Esophagus muscularis mucosa (tissue), 4 donors: ENCODE measurements at regions not wholly inside any gene's neighbourhood (a gene's known extent, or its start where the extent isn't known, plus 50 kb on each side); places are given as distances from the start of the nearest gene placed in this dataset.

ENCODE experiments used
- DNase-seq: peaks from one replicate; pipeline ENCODE4 v3.0.0-alpha.2; 2017; ENCODE audit errors: extremely low spot score
- H3K27ac ChIP-seq, 4 donors: fragments of 200-600 bp; sonication (generic); replicated peaks in 1 of 4; 1 replicate in 3 of 4; 2 replicates in 1 of 4; pipeline ENCODE4 v1.5.1; 2016 to 2019; ENCODE audit warnings: mild to moderate bottlenecking in 1 of 4
- H3K27me3 ChIP-seq, 4 donors: fragments of 200-600 bp; sonication (generic); one replicate each; pipeline versions ENCODE4 v1.5.1 to v1.6.0; 2016 to 2019
- H3K36me3 ChIP-seq, 4 donors: fragments of 200-600 bp; sonication (generic); one replicate each; pipeline ENCODE4 v1.5.1; 2016 to 2019
- H3K4me1 ChIP-seq, 4 donors: fragments of 200-600 bp; sonication (generic); one replicate each; pipeline ENCODE4 v1.5.1; 2016 to 2019
- H3K4me3 ChIP-seq, 4 donors: fragments of 200-600 bp; sonication (generic); 1 replicate in 2 of 4; 2 replicates in 2 of 4; pipeline ENCODE4 v1.5.1; 2016 to 2019; ENCODE audit warnings: mild to moderate bottlenecking in 4 of 4, moderate library complexity in 1 of 4
- H3K9me3 ChIP-seq, 4 donors: fragments of 200-600 bp; sonication (generic); 1 replicate in 3 of 4; 2 replicates in 1 of 4; pipeline ENCODE4 v1.5.1; 2016 to 2019
- CTCF ChIP-seq, 3 experiments: fragments of 200-600 bp in 2 of 3; fragments of 450-650 bp in 1 of 3; sonication (generic) in 2 of 3; IDR thresholded peaks; one replicate each; pipeline ENCODE4 v1.5.1; 2017 to 2019; ENCODE audit warnings: antibody characterized with exemption in 3 of 3, mild to moderate bottlenecking in 2 of 3, moderate library complexity in 1 of 3
- EP300 ChIP-seq: sonication (generic); formaldehyde crosslinking; IDR thresholded peaks from one replicate; pipeline ENCODE4 v1.6.1; 2017; ENCODE audit warnings: antibody characterized with exemption
- POLR2A ChIP-seq: fragments of 450-650 bp; IDR thresholded peaks from one replicate; pipeline ENCODE4 v1.6.1; 2017; ENCODE audit warnings: antibody characterized with exemption, moderate library complexity, mild to moderate bottlenecking, low read depth
- POLR2AphosphoS5 ChIP-seq, 2 donors: sonication (generic); formaldehyde crosslinking; IDR thresholded peaks; one replicate each; pipeline ENCODE4 v1.6.1; 2017; ENCODE audit warnings: antibody characterized with exemption in 2 of 2
- WGBS: methylation state at CpG from one replicate; pipeline ENCODE4 v1.1.5; 2018; 5-methylcytosine and 5-hydroxymethylcytosine counted together
- intact Hi-C: fragments of 100-400 bp; cut with DNase I; formaldehyde crosslinking; loops from one replicate; pipeline ENCODE4 v1.15.1; 2023

DNA sequence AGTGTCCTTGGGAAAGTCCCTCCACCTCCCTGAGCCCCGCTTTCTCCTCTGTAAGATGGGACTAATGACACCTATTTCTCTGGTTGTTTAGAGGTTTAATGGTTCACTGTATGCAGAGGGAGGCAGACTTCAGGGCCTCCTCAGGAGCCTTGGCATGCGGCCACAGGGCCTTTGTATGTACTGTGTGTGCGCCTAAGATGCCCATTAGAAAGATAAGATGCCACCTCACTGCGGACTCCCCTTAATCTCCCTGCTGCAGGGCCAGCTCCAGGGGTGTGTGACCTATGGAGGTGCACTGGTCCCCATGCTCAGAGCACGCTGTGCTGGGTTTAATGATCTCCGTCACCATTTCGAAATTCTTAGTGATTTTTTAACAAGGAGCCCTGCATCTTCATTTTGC, 59.3 kb downstream of the TMEM235 start:
- Histone ChIP-seq H3K9me3 (no peaks in the 10 kb centered on the region), H3K27ac (no peak overlapping the region), H3K4me3 (no peak overlapping the region), H3K27me3 (no peaks in the 10 kb centered on the region), H3K4me1 (peaks cover 6 to 15% (median 9%) of the 10 kb centered on the region in 4 donors), H3K36me3 (no peaks in the 10 kb centered on the region)
- intact Hi-C loops: loop anchor here (2.0 kb wide), 1 partner anchor 132 kb away; no protein-coding TSS in a partner anchor
- TF ChIP-seq POLR2A (no peak), CTCF (IDR thresholded peaks at IDR 0.05) (no peak), POLR2AphosphoS5 (IDR thresholded peaks at IDR 0.05) (no peak), EP300 (no peak)
- 96% methylated on average over 6 of the region's 7 CpGs for WGBS
- no peak for DNase-seq
